A673 (cell line): ENCODE measurements at regions not wholly inside any gene's neighbourhood (a gene's known extent, or its start where the extent isn't known, plus 50 kb on each side); places are given as distances from the start of the nearest gene placed in this dataset.

Experiments used
- BruUV-seq: library from RNA; stranded (reverse); fragments of 400-500 nt; replicated peaks from 2 replicates; lab custom pipeline; 2021; lab: Mats Ljungman, UMichigan
- CTCF ChIA-PET: fragments of 300-600 bp; sonication (Branson Sonifier 250); formaldehyde crosslinking; loops from one replicate; lab custom pipeline; 2022; ENCODE audit warnings: antibody characterized with exemption; lab: Charles Lee
- POLR2A ChIA-PET: fragments of 300-600 bp; sonication (Branson Sonifier 250); formaldehyde crosslinking; loops from one replicate; lab custom pipeline; 2022; ENCODE audit warnings: antibody characterized with exemption; ENCODE audit not compliant: low non-redundant PET; lab: Charles Lee
- DNase-seq: peaks from one replicate; pipeline ENCODE4 v3.0.0-alpha.2; 2015; ENCODE audit warnings: low spot score
- H3K27ac ChIP-seq: fragments of 200-600 bp; sonication (generic); 2 replicates; pipeline ENCODE4 v1.5.1; 2016; ENCODE audit warnings: mixed run types, low read depth, mild to moderate bottlenecking, mixed read lengths, antibody characterized with exemption, low read length; ENCODE audit not compliant: poor library complexity, severe bottlenecking
- H3K27me3 ChIP-seq: fragments of 200-600 bp; sonication (generic); replicated peaks from 2 replicates; pipeline ENCODE4 v1.6.1; 2017; ENCODE audit warnings: mixed run types, low read depth, mild to moderate bottlenecking, mixed read lengths, antibody characterized with exemption, low read length; ENCODE audit not compliant: insufficient read depth, poor library complexity
- H3K36me3 ChIP-seq: fragments of 200-600 bp; sonication (generic); 2 replicates; pipeline ENCODE4 v1.6.1; 2016; ENCODE audit warnings: mixed run types, mild to moderate bottlenecking, mixed read lengths, antibody characterized with exemption, low read length; ENCODE audit not compliant: insufficient read depth, poor library complexity, severe bottlenecking
- H3K4me1 ChIP-seq: fragments of 200-600 bp; sonication (generic); 2 replicates; pipeline ENCODE4 v1.6.1; 2017; ENCODE audit warnings: mixed run types, mild to moderate bottlenecking, mixed read lengths, antibody characterized with exemption, low read length; ENCODE audit not compliant: insufficient read depth, poor library complexity, severe bottlenecking
- H3K4me3 ChIP-seq: fragments of 200-600 bp; sonication (generic); 2 replicates; pipeline ENCODE4 v1.5.1; 2016; ENCODE audit warnings: low read depth, mixed run types, mild to moderate bottlenecking, mixed read lengths, low read length; ENCODE audit not compliant: poor library complexity, severe bottlenecking
- H3K9me3 ChIP-seq: fragments of 200-600 bp; sonication (generic); 2 replicates; pipeline ENCODE4 v1.6.1; 2016; ENCODE audit warnings: mixed run types, low read depth, mild to moderate bottlenecking, mixed read lengths, antibody characterized with exemption, low read length; ENCODE audit not compliant: poor library complexity, severe bottlenecking
- CTCF ChIP-seq: fragments of 300-800, 200-600 bp; sonication (generic); conservative IDR thresholded peaks from 2 replicates; pipeline ENCODE4 v1.5.1; 2017; ENCODE audit warnings: low read depth, mild to moderate bottlenecking, antibody characterized with exemption, low read length, moderate library complexity, mixed read lengths
- EZH2 ChIP-seq: fragments of 200-600 bp; sonication (generic); IDR thresholded peaks from 2 replicates; pipeline ENCODE4 v1.6.1; 2017; ENCODE audit warnings: borderline replicate concordance, low read depth, mild to moderate bottlenecking, mixed read lengths, antibody characterized with exemption, low read length; ENCODE audit not compliant: poor library complexity, severe bottlenecking
- intact Hi-C: fragments of 100-400 bp; cut with micrococcal nuclease; formaldehyde crosslinking; loops from one replicate; pipeline ENCODE4 v1.10.0; 2022; ENCODE audit not compliant: unreplicated experiment

GRCh38 chr1:29945426-29945825 is 709.1 kb downstream of the PTPRU start:
- TF ChIP-seq EZH2 = no peak
- no peak for TF ChIP-seq CTCF
- H3K9me3 ChIP-seq = no peaks in the 10 kb centered on the region
- no peak overlapping the region for H3K27ac ChIP-seq
- H3K4me3 ChIP-seq = no peak overlapping the region
- BruUV-seq = no TSS peak
- H3K4me1 ChIP-seq = no peaks in the 10 kb centered on the region
- H3K36me3 ChIP-seq = no peaks in the 10 kb centered on the region
- no peak for DNase-seq
- POLR2A ChIA-PET = no interaction called here
- CTCF ChIA-PET = interaction anchor here (0.6 kb wide), 1 partner anchor 56 kb away, joined by 3 read pairs; no protein-coding TSS in a partner anchor
- intact Hi-C loops = no loop called here
- H3K27me3 ChIP-seq = no peaks in the 10 kb centered on the region

DNA sequence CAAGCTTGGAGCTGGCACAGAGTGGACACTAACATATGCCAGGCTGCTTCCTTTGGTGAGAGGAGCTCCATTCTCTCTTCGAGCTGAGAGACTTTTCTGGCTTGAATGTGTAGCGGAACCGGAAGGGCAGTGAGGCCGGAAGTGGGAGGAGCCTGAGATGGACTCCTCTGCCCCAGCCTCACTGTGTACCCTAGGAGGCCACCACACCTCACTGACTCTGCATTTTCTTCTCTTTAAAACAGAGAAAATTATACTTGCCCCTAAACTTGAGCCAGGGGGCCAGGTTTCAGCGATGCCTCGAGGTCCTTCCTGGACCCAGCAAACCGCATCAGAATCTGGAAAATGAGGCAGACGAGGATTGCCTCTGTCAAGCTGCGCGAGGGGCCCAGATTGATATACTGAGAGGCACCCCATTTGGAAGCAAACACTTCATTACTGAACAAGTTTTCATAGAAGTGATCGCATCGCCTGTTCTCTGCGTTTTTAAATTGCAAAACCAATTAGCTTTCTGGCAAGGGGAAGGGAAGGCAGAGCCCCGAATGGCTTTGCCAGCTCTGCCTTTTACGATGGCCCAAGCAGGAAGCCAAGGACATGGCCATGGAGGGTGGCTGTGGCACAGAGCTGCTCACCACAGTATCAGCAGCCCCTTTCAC is 708.1 kb downstream of the PTPRU start:
- no peak overlapping the region for H3K4me3 ChIP-seq
- H3K27ac ChIP-seq = no peak overlapping the region
- H3K9me3 ChIP-seq = no peaks in the 10 kb centered on the region
- intact Hi-C loops = no loop called here
- H3K27me3 ChIP-seq = no peaks in the 10 kb centered on the region
- H3K4me1 ChIP-seq = no peaks in the 10 kb centered on the region
- POLR2A ChIA-PET = no interaction called here
- DNase-seq = no peak
- BruUV-seq = no TSS peak
- CTCF ChIA-PET = no interaction called here
- TF ChIP-seq EZH2 (no peak), CTCF (no peak)
- no peaks in the 10 kb centered on the region for H3K36me3 ChIP-seq

GRCh38 chr1:29943034-29943433 is 706.7 kb downstream of the PTPRU start:
- TF ChIP-seq CTCF (no peak), EZH2 (no peak)
- no peaks in the 10 kb centered on the region for H3K4me1 ChIP-seq
- ChIA-PET POLR2A (no interaction called here), CTCF (no interaction called here)
- H3K36me3 ChIP-seq = no peaks in the 10 kb centered on the region
- no peaks in the 10 kb centered on the region for H3K9me3 ChIP-seq
- H3K27ac ChIP-seq = no peak overlapping the region
- no peak for DNase-seq
- no peak overlapping the region for H3K4me3 ChIP-seq
- H3K27me3 ChIP-seq = no peaks in the 10 kb centered on the region
- intact Hi-C loops = no loop called here
- no TSS peak for BruUV-seq
